ENCODE measurements at regions not wholly inside any gene's neighbourhood (a gene's known extent, or its start where the extent isn't known, plus 50 kb on each side); places are given as distances from the start of the nearest gene placed in this dataset.

DNA sequence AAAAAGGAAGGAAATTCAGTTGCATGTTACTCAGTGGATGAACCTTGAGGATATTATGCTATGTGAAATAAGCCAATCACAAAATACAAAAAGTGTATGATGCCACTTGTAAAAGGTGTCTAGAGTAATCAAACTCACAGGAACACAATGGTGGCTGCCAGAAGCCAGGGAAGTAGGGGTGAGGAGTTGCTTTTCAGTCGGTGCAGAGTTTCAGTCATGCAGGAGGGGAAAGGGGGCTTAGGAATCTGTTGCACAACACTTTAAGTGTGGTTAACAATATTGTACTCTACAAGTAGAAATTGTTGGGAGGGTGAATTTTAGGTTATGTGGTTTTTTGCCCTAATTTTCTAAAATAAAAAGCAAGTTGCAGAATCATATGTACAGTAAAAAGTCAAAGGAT is 184.2 kb upstream of the RAB4A start:
- TF ChIP-seq, protein P1, sequence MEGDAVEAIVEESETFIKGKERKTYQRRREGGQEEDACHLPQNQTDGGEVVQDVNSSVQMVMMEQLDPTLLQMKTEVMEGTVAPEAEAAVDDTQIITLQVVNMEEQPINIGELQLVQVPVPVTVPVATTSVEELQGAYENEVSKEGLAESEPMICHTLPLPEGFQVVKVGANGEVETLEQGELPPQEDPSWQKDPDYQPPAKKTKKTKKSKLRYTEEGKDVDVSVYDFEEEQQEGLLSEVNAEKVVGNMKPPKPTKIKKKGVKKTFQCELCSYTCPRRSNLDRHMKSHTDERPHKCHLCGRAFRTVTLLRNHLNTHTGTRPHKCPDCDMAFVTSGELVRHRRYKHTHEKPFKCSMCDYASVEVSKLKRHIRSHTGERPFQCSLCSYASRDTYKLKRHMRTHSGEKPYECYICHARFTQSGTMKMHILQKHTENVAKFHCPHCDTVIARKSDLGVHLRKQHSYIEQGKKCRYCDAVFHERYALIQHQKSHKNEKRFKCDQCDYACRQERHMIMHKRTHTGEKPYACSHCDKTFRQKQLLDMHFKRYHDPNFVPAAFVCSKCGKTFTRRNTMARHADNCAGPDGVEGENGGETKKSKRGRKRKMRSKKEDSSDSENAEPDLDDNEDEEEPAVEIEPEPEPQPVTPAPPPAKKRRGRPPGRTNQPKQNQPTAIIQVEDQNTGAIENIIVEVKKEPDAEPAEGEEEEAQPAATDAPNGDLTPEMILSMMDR (IDR thresholded peaks at IDR 0.05; ENCODE audit: insufficient read depth, low read depth, low read length): no peak
- no peak for DNase-seq (ENCODE audit: low read depth)
- H3K4me3 ChIP-seq (ENCODE audit: low read depth, low read length): no peak overlapping the region

GRCh38 chr1:229087339-229087738 is 183.6 kb upstream of the RAB4A start:
- no peak overlapping the region for H3K4me3 ChIP-seq (ENCODE audit: low read depth, low read length)
- no peak for DNase-seq (ENCODE audit: low read depth)
- TF ChIP-seq, protein P1 (IDR thresholded peaks at IDR 0.05; ENCODE audit: insufficient read depth, low read depth, low read length): no peak

- no peak for DNase-seq (ENCODE audit: low read depth)
- TF ChIP-seq, protein P1 (IDR thresholded peaks at IDR 0.05; ENCODE audit: insufficient read depth, low read depth, low read length): no peak
- no peak overlapping the region for H3K4me3 ChIP-seq (ENCODE audit: low read depth, low read length)
Measured at GRCh38 chr1:229087906-229088305, 183.0 kb upstream of the RAB4A start.

GRCh38 chr1:229088711-229089110 is 182.2 kb upstream of the RAB4A start:
- TF ChIP-seq, protein P1 (IDR thresholded peaks at IDR 0.05; ENCODE audit: insufficient read depth, low read depth, low read length): no peak
- H3K4me3 ChIP-seq (ENCODE audit: low read depth, low read length): no peak overlapping the region
- no peak for DNase-seq (ENCODE audit: low read depth)

GRCh38 chr1:229089586-229090208 is 181.2 kb upstream of the RAB4A start:
- TF ChIP-seq, protein P1 (IDR thresholded peaks at IDR 0.05; ENCODE audit: insufficient read depth, low read depth, low read length): no peak
- H3K4me3 ChIP-seq (ENCODE audit: low read depth, low read length): no peak overlapping the region
- no peak for DNase-seq (ENCODE audit: low read depth)

DNA sequence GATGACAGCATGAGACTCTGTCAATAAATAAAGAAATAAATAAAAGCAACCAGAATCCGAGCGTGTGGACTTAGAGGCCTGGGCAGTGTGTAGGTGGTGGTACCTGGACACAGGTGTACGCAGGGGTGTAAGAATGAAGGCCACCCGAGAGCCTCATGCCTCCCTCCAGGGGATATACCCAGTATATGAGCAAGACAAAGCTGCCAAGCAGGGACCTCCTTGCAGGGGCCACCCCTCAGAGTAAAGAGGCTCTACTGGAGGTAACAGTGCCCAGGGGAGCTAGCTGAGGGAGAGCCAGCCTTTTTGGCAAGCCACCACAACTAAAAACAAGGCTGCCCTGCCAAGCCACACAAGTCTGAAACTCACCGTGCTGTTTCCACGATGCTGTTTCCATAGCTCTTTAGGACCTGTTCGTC is 179.2 kb upstream of the RAB4A start:
- TF ChIP-seq, protein P1 (IDR thresholded peaks at IDR 0.05; ENCODE audit: insufficient read depth, low read depth, low read length): no peak
- no peak for DNase-seq (ENCODE audit: low read depth)

More for the DNA sequence above, 179.2 kb upstream of the RAB4A start:
- H3K4me3 ChIP-seq (ENCODE audit: low read depth, low read length): no peak overlapping the region
